Activated naive CD8-positive, alpha-beta T cell treated with anti-CD3 and anti-CD28 coated beads for 36 hours (primary cell): ENCODE measurements at regions not wholly inside any gene's neighbourhood (a gene's known extent, or its start where the extent isn't known, plus 50 kb on each side); places are given as distances from the start of the nearest gene placed in this dataset.
"Not testable (repeated sequence)": the region's sequence is repeated elsewhere in the genome, so short reads cannot be mapped to it uniquely, and the experiment has no call there.

ENCODE experiments used
- DNase-seq: peaks from one replicate; pipeline ENCODE4 v3.0.0; 2021
- H3K27ac Mint-ChIP-seq: one replicate; pipeline ENCODE4 v1.8.0; 2022; ENCODE audit warnings: mild to moderate bottlenecking, moderate library complexity, mixed read lengths
- H3K27me3 Mint-ChIP-seq: one replicate; pipeline ENCODE4 v1.8.0; 2022; ENCODE audit warnings: mild to moderate bottlenecking, mixed read lengths
- H3K36me3 Mint-ChIP-seq: one replicate; pipeline ENCODE4 v1.8.0; 2021; ENCODE audit warnings: mild to moderate bottlenecking, mixed read lengths
- H3K4me1 Mint-ChIP-seq: one replicate; pipeline ENCODE4 v1.8.0; 2021; ENCODE audit warnings: mixed read lengths
- H3K4me3 Mint-ChIP-seq: one replicate; pipeline ENCODE4 v1.8.0; 2022; ENCODE audit warnings: mild to moderate bottlenecking, moderate library complexity, mixed read lengths
- H3K9me3 Mint-ChIP-seq: one replicate; pipeline ENCODE4 v1.8.0; 2022; ENCODE audit warnings: mixed read lengths

GRCh38 chr1:143326662-143327061, 645.1 kb downstream of the FAM72C start:
- DNase-seq, result peak; percentile 27
- not testable (repeated sequence) for H3K9me3 Mint-ChIP-seq, H3K27ac Mint-ChIP-seq, H3K27me3 Mint-ChIP-seq, H3K4me3 Mint-ChIP-seq, H3K4me1 Mint-ChIP-seq, H3K36me3 Mint-ChIP-seq

DNA sequence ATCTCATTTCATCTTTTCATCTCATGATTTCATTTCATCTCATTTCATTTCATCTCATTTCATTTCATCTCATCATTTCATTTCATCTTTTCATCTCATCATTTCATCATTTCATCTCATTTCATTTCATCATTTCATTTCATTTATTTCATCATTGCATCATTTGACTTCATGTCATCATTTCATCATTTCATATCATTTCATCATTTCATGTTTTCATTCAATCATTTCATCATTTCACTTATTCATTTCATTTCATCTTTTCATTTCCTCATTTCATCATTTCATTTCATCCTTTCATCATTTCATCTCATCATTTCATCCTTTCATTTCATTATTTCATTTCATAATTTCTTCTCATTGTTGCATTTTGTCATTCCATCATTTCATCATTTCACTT, 660.6 kb downstream of the FAM72C start:
- peaks cover 14% of the 10 kb centered on the region for H3K9me3 Mint-ChIP-seq
- peak overlapping the region; percentile 32 for H3K27ac Mint-ChIP-seq
- H3K4me1 Mint-ChIP-seq, H3K27me3 Mint-ChIP-seq, H3K36me3 Mint-ChIP-seq, H3K4me3 Mint-ChIP-seq, DNase-seq: not testable (repeated sequence)
